ENCODE measurements at regions not wholly inside any gene's neighbourhood (a gene's known extent, or its start where the extent isn't known, plus 50 kb on each side); places are given as distances from the start of the nearest gene placed in this dataset.
"Not testable (repeated sequence)": the region's sequence is repeated elsewhere in the genome, so short reads cannot be mapped to it uniquely, and the experiment has no call there.

DNA sequence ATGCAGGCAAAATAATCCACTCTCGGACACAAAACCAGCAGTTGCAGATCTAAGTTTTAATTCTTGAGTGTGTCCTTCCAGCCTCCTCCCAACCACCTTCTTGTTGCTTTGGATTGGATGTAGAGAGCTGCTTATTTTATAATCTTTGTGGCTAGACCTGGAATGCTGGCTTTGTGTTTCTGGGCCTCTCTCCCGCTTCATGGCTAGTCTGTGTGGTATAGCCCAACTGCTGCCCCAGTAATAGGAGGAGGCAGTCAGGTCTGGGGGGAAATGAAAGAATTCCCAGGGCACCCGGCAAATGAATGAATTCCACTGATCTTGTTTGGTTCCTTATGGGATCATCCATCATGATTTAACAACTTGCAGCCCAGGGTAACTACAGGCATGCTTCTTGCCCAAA, 170.8 kb downstream of the NPIPA7 start:
- TF ChIP-seq, protein P1, sequence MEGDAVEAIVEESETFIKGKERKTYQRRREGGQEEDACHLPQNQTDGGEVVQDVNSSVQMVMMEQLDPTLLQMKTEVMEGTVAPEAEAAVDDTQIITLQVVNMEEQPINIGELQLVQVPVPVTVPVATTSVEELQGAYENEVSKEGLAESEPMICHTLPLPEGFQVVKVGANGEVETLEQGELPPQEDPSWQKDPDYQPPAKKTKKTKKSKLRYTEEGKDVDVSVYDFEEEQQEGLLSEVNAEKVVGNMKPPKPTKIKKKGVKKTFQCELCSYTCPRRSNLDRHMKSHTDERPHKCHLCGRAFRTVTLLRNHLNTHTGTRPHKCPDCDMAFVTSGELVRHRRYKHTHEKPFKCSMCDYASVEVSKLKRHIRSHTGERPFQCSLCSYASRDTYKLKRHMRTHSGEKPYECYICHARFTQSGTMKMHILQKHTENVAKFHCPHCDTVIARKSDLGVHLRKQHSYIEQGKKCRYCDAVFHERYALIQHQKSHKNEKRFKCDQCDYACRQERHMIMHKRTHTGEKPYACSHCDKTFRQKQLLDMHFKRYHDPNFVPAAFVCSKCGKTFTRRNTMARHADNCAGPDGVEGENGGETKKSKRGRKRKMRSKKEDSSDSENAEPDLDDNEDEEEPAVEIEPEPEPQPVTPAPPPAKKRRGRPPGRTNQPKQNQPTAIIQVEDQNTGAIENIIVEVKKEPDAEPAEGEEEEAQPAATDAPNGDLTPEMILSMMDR (IDR thresholded peaks at IDR 0.05) = not testable (repeated sequence)
- TF ChIP-seq POLR2AphosphoS5 (IDR thresholded peaks at IDR 0.05) = not testable (repeated sequence)
